GM23338 (cell line): ENCODE measurements at regions not wholly inside any gene's neighbourhood (a gene's known extent, or its start where the extent isn't known, plus 50 kb on each side); places are given as distances from the start of the nearest gene placed in this dataset.
A peak's percentile ranks its signal among the peaks of the same experiment; 100 is the strongest.

ENCODE experiments used
- ATAC-seq: fragments of 200-7000 bp; cut with Tn5 transposase; 3 replicates; pipeline ENCODE4 v1.9.1; 2020
- DNase-seq: peaks from one replicate; pipeline ENCODE4 v3.0.0-alpha.2; 2015; ENCODE audit warnings: low spot score
- H2AFZ ChIP-seq: fragments of 200-600 bp; sonication (generic); 2 replicates; pipeline ENCODE4 v1.8.0; 2016; ENCODE audit warnings: antibody characterized with exemption, mild to moderate bottlenecking, moderate library complexity
- H3F3A ChIP-seq: fragments of 200-600 bp; sonication (generic); replicated peaks from 2 replicates; pipeline ENCODE4 v1.8.0; 2017; ENCODE audit warnings: antibody characterized with exemption, mixed run types, low read depth
- H3K27ac ChIP-seq: fragments of 200-600 bp; sonication (generic); 2 replicates; pipeline ENCODE4 v1.6.1; 2016; ENCODE audit warnings: low read depth
- H3K27me3 ChIP-seq: fragments of 200-600 bp; sonication (generic); 2 replicates; pipeline ENCODE4 v1.8.0; 2016; ENCODE audit warnings: mild to moderate bottlenecking, mixed run types, moderate library complexity; ENCODE audit not compliant: insufficient read depth
- H3K36me3 ChIP-seq: fragments of 200-600 bp; sonication (generic); 2 replicates; pipeline ENCODE4 v1.8.0; 2016; ENCODE audit warnings: mild to moderate bottlenecking; ENCODE audit not compliant: insufficient read depth
- H3K4me1 ChIP-seq: fragments of 200-600 bp; sonication (generic); 2 replicates; pipeline ENCODE4 v1.8.0; 2016; ENCODE audit warnings: mild to moderate bottlenecking, moderate library complexity; ENCODE audit not compliant: insufficient read depth
- H3K4me2 ChIP-seq: fragments of 200-600 bp; sonication (generic); 2 replicates; pipeline ENCODE4 v1.7.1; 2017; ENCODE audit warnings: mixed run types
- H3K4me3 ChIP-seq: fragments of 200-600 bp; sonication (generic); 2 replicates; pipeline ENCODE4 v1.6.1; 2016; ENCODE audit warnings: mixed run types
- H3K79me2 ChIP-seq: fragments of 200-600 bp; sonication (generic); replicated peaks from 2 replicates; pipeline ENCODE4 v1.8.0; 2017; ENCODE audit warnings: mild to moderate bottlenecking; ENCODE audit not compliant: insufficient read depth
- H3K9me2 ChIP-seq: fragments of 200-600 bp; sonication (generic); 2 replicates; pipeline ENCODE4 v1.8.0; 2017; ENCODE audit not compliant: insufficient read depth
- H4K20me1 ChIP-seq: fragments of 200-600 bp; sonication (generic); replicated peaks from 2 replicates; pipeline ENCODE4 v1.8.0; 2017; ENCODE audit warnings: mild to moderate bottlenecking; ENCODE audit not compliant: insufficient read depth
- H3K27ac Mint-ChIP-seq: 2 replicates; pipeline ENCODE4 v1.8.0; 2020; ENCODE audit warnings: inconsistent platforms, mild to moderate bottlenecking, moderate library complexity, mixed read lengths
- H3K27me3 Mint-ChIP-seq: 3 replicates; pipeline ENCODE4 v1.8.0; 2022; ENCODE audit warnings: low read depth, mild to moderate bottlenecking, moderate library complexity, mixed read lengths, inconsistent platforms; ENCODE audit not compliant: insufficient read depth, poor library complexity
- H3K36me3 Mint-ChIP-seq: 3 replicates; pipeline ENCODE4 v1.8.0; 2021; ENCODE audit warnings: low read depth, mild to moderate bottlenecking, inconsistent platforms, moderate library complexity, mixed read lengths
- H3K4me1 Mint-ChIP-seq: 3 replicates; pipeline ENCODE4 v1.8.0; 2020; ENCODE audit warnings: mild to moderate bottlenecking, inconsistent platforms, mixed read lengths
- H3K4me3 Mint-ChIP-seq: 3 replicates; pipeline ENCODE4 v1.8.0; 2021; ENCODE audit warnings: moderate library complexity, mild to moderate bottlenecking, inconsistent platforms, mixed read lengths
- H3K9me3 Mint-ChIP-seq: 3 replicates; pipeline ENCODE4 v1.8.0; 2020; ENCODE audit warnings: moderate library complexity, mild to moderate bottlenecking, inconsistent platforms, mixed read lengths
- CREB1 ChIP-seq: fragments of 250-450 bp; sonication (Bioruptor Pico); IDR thresholded peaks from 2 replicates; pipeline ENCODE4 v1.5.0; 2020; ENCODE audit warnings: low read depth, mild to moderate bottlenecking, moderate library complexity
- EZH2 ChIP-seq: fragments of 200-600 bp; sonication (generic); IDR thresholded peaks from one replicate; pipeline ENCODE4 v1.8.0; 2017; ENCODE audit warnings: antibody characterized with exemption, mild to moderate bottlenecking, low read depth; ENCODE audit not compliant: unreplicated experiment
- JUNB ChIP-seq: IDR thresholded peaks from one replicate; pipeline ENCODE4 v1.6.1; 2016; ENCODE audit warnings: antibody characterized with exemption; ENCODE audit not compliant: unreplicated experiment
- NANOG ChIP-seq: IDR thresholded peaks from 2 replicates; pipeline ENCODE4 v1.6.1; 2016; ENCODE audit warnings: antibody characterized with exemption, borderline replicate concordance
- POLR2AphosphoS5 ChIP-seq: IDR thresholded peaks from 2 replicates; pipeline ENCODE4 v1.6.1; 2016; ENCODE audit warnings: antibody characterized with exemption, low read depth
- ZNF114 ChIP-seq: fragments of 250-450 bp; sonication (Bioruptor Pico); IDR thresholded peaks from 2 replicates; pipeline ENCODE4 v1.5.0; 2020; ENCODE audit warnings: mild to moderate bottlenecking, moderate library complexity
- TF ChIP-seq, protein P1 (sequence below): IDR thresholded peaks from 2 replicates; pipeline ENCODE4 v1.6.1; 2016; ENCODE audit warnings: antibody characterized with exemption
- TF ChIP-seq, protein P2 (sequence below), 2 experiments: fragments of 200-600 bp in 1 of 2; sonication (generic) in 1 of 2; conservative IDR thresholded peaks; 2 replicates each; pipeline versions ENCODE4 v1.5.1 to v1.6.1; 2016 to 2017; ENCODE audit warnings: antibody characterized with exemption in 2 of 2, low read depth in 2 of 2, mild to moderate bottlenecking in 2 of 2, moderate library complexity in 1 of 2
- TF ChIP-seq, protein P3 (sequence below): IDR thresholded peaks from one replicate; pipeline ENCODE4 v1.6.1; 2018; ENCODE audit warnings: antibody characterized with exemption; ENCODE audit not compliant: unreplicated experiment

DNA sequence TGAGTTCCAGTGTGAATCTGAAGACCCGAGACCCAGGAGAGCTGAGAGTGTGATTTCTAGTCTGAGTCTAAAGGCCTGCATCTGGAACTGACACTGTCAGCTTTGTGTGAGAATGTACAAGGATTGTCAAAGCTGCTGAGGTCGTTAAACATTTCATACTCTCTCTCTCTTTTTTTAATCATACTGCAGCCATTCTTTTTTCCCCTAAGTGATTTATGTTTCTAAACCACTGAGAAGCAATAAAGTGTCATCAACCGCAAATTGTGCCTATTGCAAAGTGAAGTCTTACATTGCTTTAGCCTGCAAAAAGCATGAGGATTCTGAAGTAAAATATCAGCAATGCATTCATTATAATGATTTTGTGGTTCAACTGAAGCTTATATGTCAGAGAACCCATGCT is 106.0 kb downstream of the ASMT start:
- no peaks in the 10 kb centered on the region for H3K36me3 ChIP-seq
- Mint-ChIP-seq H3K4me3 (no peak overlapping the region), H3K36me3 (no peaks in the 10 kb centered on the region), H3K9me3 (peaks cover 8% of the 10 kb centered on the region; the same call in 2 of the 3 replicates), H3K4me1 (no peaks in the 10 kb centered on the region), H3K27me3 (peaks cover 4% of the 10 kb centered on the region), H3K27ac (0 out of 2 replicates have a peak overlapping the region, but pooled peaks have one; percentile 46)
- peaks cover 9% of the 10 kb centered on the region; the same call in 1 of the 2 replicates for H3K9me2 ChIP-seq
- H3K27me3 ChIP-seq, result no peaks in the 10 kb centered on the region
- no peak overlapping the region for H3K27ac ChIP-seq
- no peak for DNase-seq
- no peaks in the 10 kb centered on the region for H3K4me1 ChIP-seq
- H3K4me2 ChIP-seq, result no peak overlapping the region
- ATAC-seq, result no peak
- H3K4me3 ChIP-seq, result no peak overlapping the region
- H3F3A ChIP-seq, result no peaks in the 10 kb centered on the region
- H4K20me1 ChIP-seq, result no peaks in the 10 kb centered on the region
- H3K79me2 ChIP-seq, result no peaks in the 10 kb centered on the region
- TF ChIP-seq EZH2 (no peak), JUNB (no peak), CREB1 (CRISPR knock-in tag) (no peak), NANOG (no peak), ZNF114 (CRISPR knock-in tag) (no peak)
- TF ChIP-seq, protein P1, sequence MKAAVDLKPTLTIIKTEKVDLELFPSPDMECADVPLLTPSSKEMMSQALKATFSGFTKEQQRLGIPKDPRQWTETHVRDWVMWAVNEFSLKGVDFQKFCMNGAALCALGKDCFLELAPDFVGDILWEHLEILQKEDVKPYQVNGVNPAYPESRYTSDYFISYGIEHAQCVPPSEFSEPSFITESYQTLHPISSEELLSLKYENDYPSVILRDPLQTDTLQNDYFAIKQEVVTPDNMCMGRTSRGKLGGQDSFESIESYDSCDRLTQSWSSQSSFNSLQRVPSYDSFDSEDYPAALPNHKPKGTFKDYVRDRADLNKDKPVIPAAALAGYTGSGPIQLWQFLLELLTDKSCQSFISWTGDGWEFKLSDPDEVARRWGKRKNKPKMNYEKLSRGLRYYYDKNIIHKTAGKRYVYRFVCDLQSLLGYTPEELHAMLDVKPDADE, result no peak
- TF ChIP-seq, protein P2, sequence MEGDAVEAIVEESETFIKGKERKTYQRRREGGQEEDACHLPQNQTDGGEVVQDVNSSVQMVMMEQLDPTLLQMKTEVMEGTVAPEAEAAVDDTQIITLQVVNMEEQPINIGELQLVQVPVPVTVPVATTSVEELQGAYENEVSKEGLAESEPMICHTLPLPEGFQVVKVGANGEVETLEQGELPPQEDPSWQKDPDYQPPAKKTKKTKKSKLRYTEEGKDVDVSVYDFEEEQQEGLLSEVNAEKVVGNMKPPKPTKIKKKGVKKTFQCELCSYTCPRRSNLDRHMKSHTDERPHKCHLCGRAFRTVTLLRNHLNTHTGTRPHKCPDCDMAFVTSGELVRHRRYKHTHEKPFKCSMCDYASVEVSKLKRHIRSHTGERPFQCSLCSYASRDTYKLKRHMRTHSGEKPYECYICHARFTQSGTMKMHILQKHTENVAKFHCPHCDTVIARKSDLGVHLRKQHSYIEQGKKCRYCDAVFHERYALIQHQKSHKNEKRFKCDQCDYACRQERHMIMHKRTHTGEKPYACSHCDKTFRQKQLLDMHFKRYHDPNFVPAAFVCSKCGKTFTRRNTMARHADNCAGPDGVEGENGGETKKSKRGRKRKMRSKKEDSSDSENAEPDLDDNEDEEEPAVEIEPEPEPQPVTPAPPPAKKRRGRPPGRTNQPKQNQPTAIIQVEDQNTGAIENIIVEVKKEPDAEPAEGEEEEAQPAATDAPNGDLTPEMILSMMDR (conservative IDR thresholded peaks at IDR 0.05; ENCODE audit: low read depth in 2 of 2), result no peak
- TF ChIP-seq, protein P3, sequence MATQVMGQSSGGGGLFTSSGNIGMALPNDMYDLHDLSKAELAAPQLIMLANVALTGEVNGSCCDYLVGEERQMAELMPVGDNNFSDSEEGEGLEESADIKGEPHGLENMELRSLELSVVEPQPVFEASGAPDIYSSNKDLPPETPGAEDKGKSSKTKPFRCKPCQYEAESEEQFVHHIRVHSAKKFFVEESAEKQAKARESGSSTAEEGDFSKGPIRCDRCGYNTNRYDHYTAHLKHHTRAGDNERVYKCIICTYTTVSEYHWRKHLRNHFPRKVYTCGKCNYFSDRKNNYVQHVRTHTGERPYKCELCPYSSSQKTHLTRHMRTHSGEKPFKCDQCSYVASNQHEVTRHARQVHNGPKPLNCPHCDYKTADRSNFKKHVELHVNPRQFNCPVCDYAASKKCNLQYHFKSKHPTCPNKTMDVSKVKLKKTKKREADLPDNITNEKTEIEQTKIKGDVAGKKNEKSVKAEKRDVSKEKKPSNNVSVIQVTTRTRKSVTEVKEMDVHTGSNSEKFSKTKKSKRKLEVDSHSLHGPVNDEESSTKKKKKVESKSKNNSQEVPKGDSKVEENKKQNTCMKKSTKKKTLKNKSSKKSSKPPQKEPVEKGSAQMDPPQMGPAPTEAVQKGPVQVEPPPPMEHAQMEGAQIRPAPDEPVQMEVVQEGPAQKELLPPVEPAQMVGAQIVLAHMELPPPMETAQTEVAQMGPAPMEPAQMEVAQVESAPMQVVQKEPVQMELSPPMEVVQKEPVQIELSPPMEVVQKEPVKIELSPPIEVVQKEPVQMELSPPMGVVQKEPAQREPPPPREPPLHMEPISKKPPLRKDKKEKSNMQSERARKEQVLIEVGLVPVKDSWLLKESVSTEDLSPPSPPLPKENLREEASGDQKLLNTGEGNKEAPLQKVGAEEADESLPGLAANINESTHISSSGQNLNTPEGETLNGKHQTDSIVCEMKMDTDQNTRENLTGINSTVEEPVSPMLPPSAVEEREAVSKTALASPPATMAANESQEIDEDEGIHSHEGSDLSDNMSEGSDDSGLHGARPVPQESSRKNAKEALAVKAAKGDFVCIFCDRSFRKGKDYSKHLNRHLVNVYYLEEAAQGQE, result no peak
- H2AFZ ChIP-seq, result no peak overlapping the region

DNA sequence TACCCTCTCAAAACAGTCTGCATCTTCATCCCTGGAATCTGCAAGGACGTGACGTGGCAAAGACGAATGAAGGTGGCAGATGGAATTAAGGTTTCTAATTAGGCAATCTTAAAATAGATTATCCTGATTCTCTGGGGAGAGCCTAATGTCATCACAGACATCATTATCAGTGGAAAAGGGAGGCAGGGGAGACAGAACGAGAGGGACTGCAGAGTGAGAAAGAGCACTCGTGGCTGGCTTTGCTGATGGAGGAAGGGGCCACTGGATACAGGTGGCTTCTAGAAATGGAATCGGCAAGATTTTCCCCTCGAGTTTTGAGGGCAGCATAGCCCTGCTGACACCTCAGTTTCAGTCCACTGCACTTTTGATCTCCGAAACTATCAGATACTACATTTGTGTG is 110.6 kb downstream of the ASMT start:
- Histone ChIP-seq H3K27ac (no peak overlapping the region), H3F3A (no peaks in the 10 kb centered on the region), H3K4me1 (no peaks in the 10 kb centered on the region; the same call in 1 of the 2 replicates), H3K4me2 (no peak overlapping the region), H3K79me2 (no peaks in the 10 kb centered on the region), H4K20me1 (no peaks in the 10 kb centered on the region), H3K9me2 (peaks cover 9% of the 10 kb centered on the region; the same call in 1 of the 2 replicates), H3K36me3 (no peaks in the 10 kb centered on the region), H2AFZ (no peak overlapping the region), H3K4me3 (no peak overlapping the region), H3K27me3 (no peaks in the 10 kb centered on the region)
- DNase-seq (no peak), ATAC-seq (no peak)
- no peak overlapping the region for H3K27ac Mint-ChIP-seq
- no peak overlapping the region for H3K4me3 Mint-ChIP-seq
- H3K27me3 Mint-ChIP-seq, result peaks cover 4% of the 10 kb centered on the region
- peaks cover 14% of the 10 kb centered on the region for H3K9me3 Mint-ChIP-seq
- no peak for TF ChIP-seq POLR2AphosphoS5
- TF ChIP-seq, protein P2 (conservative IDR thresholded peaks at IDR 0.05; ENCODE audit: low read depth in 2 of 2), result no peak
- no peak for TF ChIP-seq NANOG
- H3K36me3 Mint-ChIP-seq, result no peaks in the 10 kb centered on the region; the same call in 1 of the 3 replicates
- peaks cover 6% of the 10 kb centered on the region; the same call in 2 of the 3 replicates for H3K4me1 Mint-ChIP-seq
